ENCODE measurements at regions not wholly inside any gene's neighbourhood (a gene's known extent, or its start where the extent isn't known, plus 50 kb on each side); places are given as distances from the start of the nearest gene placed in this dataset.

GRCh38 chr11:80194016-80194415, 753.2 kb upstream of the TENM4 start:
- no peaks in the 10 kb centered on the region for H3K9me3 ChIP-seq
- WGBS, 2 donors, result 74 to 76% methylated on average over 1 of the region's 1 CpG
- DNase-seq, result no peak
- ATAC-seq (ENCODE audit: low FRiP score in 2 of 2), result no peak
- no peaks in the 10 kb centered on the region for H3K36me3 ChIP-seq
- no peak overlapping the region for H3K4me3 ChIP-seq
- no peaks in the 10 kb centered on the region for H3K27me3 ChIP-seq
- H3K4me1 ChIP-seq, result no peaks in the 10 kb centered on the region
- TF ChIP-seq POLR2AphosphoS5 (IDR thresholded peaks at IDR 0.05) (no peak), POLR2A (IDR thresholded peaks at IDR 0.05) (no peak), EP300 (IDR thresholded peaks at IDR 0.05) (no peak), CTCF (IDR thresholded peaks at IDR 0.05) (no peak)
- no peak overlapping the region for H3K27ac ChIP-seq

- Histone ChIP-seq H3K9me3 (no peaks in the 10 kb centered on the region), H3K36me3 (no peaks in the 10 kb centered on the region), H3K27me3 (no peaks in the 10 kb centered on the region), H3K4me3 (no peak overlapping the region), H3K27ac (no peak overlapping the region), H3K4me1 (no peaks in the 10 kb centered on the region)
- TF ChIP-seq POLR2AphosphoS5 (IDR thresholded peaks at IDR 0.05), result no peak
- no peak for TF ChIP-seq POLR2A (IDR thresholded peaks at IDR 0.05)
- TF ChIP-seq CTCF (IDR thresholded peaks at IDR 0.05), result no peak
- no peak for TF ChIP-seq EP300 (IDR thresholded peaks at IDR 0.05)
- 71 to 77% methylated on average over 2 of the region's 2 CpGs for WGBS, 2 donors
- ATAC-seq (ENCODE audit: low FRiP score in 2 of 2), result no peak
- no peak for DNase-seq
These were observed 747.3 kb upstream of the TENM4 start for GRCh38 chr11:80188076-80188627.

- Histone ChIP-seq H3K36me3 (no peaks in the 10 kb centered on the region), H3K27ac (no peak overlapping the region), H3K4me3 (no peak overlapping the region), H3K4me1 (no peaks in the 10 kb centered on the region), H3K9me3 (no peaks in the 10 kb centered on the region), H3K27me3 (no peaks in the 10 kb centered on the region)
- TF ChIP-seq POLR2AphosphoS5 (IDR thresholded peaks at IDR 0.05), result no peak
- no peak for TF ChIP-seq EP300 (IDR thresholded peaks at IDR 0.05)
- no peak for TF ChIP-seq POLR2A (IDR thresholded peaks at IDR 0.05)
- no peak for TF ChIP-seq CTCF (IDR thresholded peaks at IDR 0.05)
- DNase-seq (no peak), ATAC-seq (ENCODE audit: low FRiP score in 2 of 2) (no peak)
- WGBS, 2 donors, result 72 to 81% methylated on average over 3 of the region's 3 CpGs
These were observed 745.9 kb upstream of the TENM4 start for GRCh38 chr11:80186692-80187091.

GRCh38 chr11:80182901-80183300, 742.1 kb upstream of the TENM4 start:
- Histone ChIP-seq H3K4me3 (no peak overlapping the region), H3K27me3 (no peaks in the 10 kb centered on the region), H3K9me3 (no peaks in the 10 kb centered on the region), H3K27ac (no peak overlapping the region), H3K4me1 (no peaks in the 10 kb centered on the region), H3K36me3 (no peaks in the 10 kb centered on the region)
- ATAC-seq (ENCODE audit: low FRiP score in 2 of 2) (no peak), DNase-seq (no peak)
- WGBS, 2 donors, result 67 to 72% methylated on average over 3 of the region's 3 CpGs
- TF ChIP-seq EP300 (IDR thresholded peaks at IDR 0.05) (no peak), POLR2A (IDR thresholded peaks at IDR 0.05) (no peak), CTCF (IDR thresholded peaks at IDR 0.05) (no peak), POLR2AphosphoS5 (IDR thresholded peaks at IDR 0.05) (no peak)

GRCh38 chr11:80173371-80174136, 732.7 kb upstream of the TENM4 start:
- DNase-seq (no peak), ATAC-seq (ENCODE audit: low FRiP score in 2 of 2) (no peak)
- TF ChIP-seq CTCF (IDR thresholded peaks at IDR 0.05) (no peak), POLR2A (IDR thresholded peaks at IDR 0.05) (no peak), EP300 (IDR thresholded peaks at IDR 0.05) (no peak), POLR2AphosphoS5 (IDR thresholded peaks at IDR 0.05) (no peak)
- Histone ChIP-seq H3K36me3 (no peaks in the 10 kb centered on the region), H3K9me3 (peaks cover 0 to 4% (median 0%) of the 10 kb centered on the region in 4 donors), H3K27ac (no peak overlapping the region), H3K27me3 (no peaks in the 10 kb centered on the region), H3K4me1 (no peaks in the 10 kb centered on the region), H3K4me3 (no peak overlapping the region)
- 76% methylated on average over 3 of the region's 3 CpGs for WGBS, 2 donors
